ENCODE measurements at regions not wholly inside any gene's neighbourhood (a gene's known extent, or its start where the extent isn't known, plus 50 kb on each side); places are given as distances from the start of the nearest gene placed in this dataset.

- H3K9me3 ChIP-seq (replicated peaks; ENCODE audit: control insufficient read depth, insufficient read depth, low read depth, low read length), result no peaks in the 10 kb centered on the region
- 0% methylated on average over 9 of the region's 10 CpGs for WGBS (ENCODE audit: insufficient coverage, low coverage, missing lambda C conversion rate)
- peak overlapping the region; percentile 71 for H2AFZ ChIP-seq (ENCODE audit: low read depth, low read length)
- FAIRE-seq (peak; percentile 87), DNase-seq (ENCODE audit: extremely low read depth in 1 of 4, low spot score in 3 of 4) (peak in 2 of 4 experiments; percentile 10 to 84), ATAC-seq (peak; percentile 67)
- ChIA-PET POLR2A (interaction anchor here (1.0 kb wide), 1 partner anchor 11 kb away, joined by 3 read pairs; no protein-coding TSS in a partner anchor), CTCF (ENCODE audit: low intra/inter-chr PET ratio) (no interaction called here)
- peak overlapping the region; percentile 44 for H3K4me3 ChIP-seq
- in situ Hi-C loops (cut with MboI) (no loop called here), intact Hi-C loops (cut with micrococcal nuclease) (loop anchor here (1.0 to 10.0 kb wide), 2 partner anchors 30 to 107 kb away; no protein-coding TSS in a partner anchor)
- H4K20me1 ChIP-seq (replicated peaks; ENCODE audit: control insufficient read depth, insufficient read depth, low read length), result no peaks in the 10 kb centered on the region
- H3K4me1 ChIP-seq (replicated peaks in 1 of 2; ENCODE audit: control insufficient read depth in 2 of 2, insufficient read depth in 2 of 2, low read length in 2 of 2), result peaks cover 0 to 7% of the 10 kb centered on the region in 2 experiments; a peak in 2 of 5 replicates
- no TSS peak for BruUV-seq (replicated peaks)
- H3K79me2 ChIP-seq (ENCODE audit: control insufficient read depth, insufficient read depth, low read length), result peaks cover 44% of the 10 kb centered on the region
- H3K27me3 ChIP-seq (ENCODE audit: control insufficient read depth in 2 of 2, insufficient read depth in 2 of 2, low read length in 2 of 2), result no peaks in the 10 kb centered on the region
- peak overlapping the region; percentile 70 for H3K4me2 ChIP-seq (ENCODE audit: insufficient read depth, low read length)
- H3K9ac ChIP-seq (ENCODE audit: insufficient read depth in 1 of 2, low read depth in 2 of 2, low read length in 2 of 2), result peak overlapping the region in 1 of 2 experiments; percentile 69; a peak in 2 of 4 replicates
- H3K9me1 ChIP-seq (ENCODE audit: control insufficient read depth, insufficient read depth, low read length), result no peaks in the 10 kb centered on the region
- peak overlapping the region; percentile 74 for H3K27ac ChIP-seq (ENCODE audit: extremely low read depth, low read depth, low read length)
- H3K36me3 ChIP-seq (ENCODE audit: control insufficient read depth, insufficient read depth, low read length), result no peaks in the 10 kb centered on the region
- TF ChIP-seq ZNF766 (CRISPR knock-in tag; conservative IDR thresholded peaks at IDR 0.05), result peak; percentile 75
- TF ChIP-seq EGR1 (conservative IDR thresholded peaks at IDR 0.05), result peak; percentile 33; the same call in 1 of the 2 replicates
- TF ChIP-seq, protein P1, sequence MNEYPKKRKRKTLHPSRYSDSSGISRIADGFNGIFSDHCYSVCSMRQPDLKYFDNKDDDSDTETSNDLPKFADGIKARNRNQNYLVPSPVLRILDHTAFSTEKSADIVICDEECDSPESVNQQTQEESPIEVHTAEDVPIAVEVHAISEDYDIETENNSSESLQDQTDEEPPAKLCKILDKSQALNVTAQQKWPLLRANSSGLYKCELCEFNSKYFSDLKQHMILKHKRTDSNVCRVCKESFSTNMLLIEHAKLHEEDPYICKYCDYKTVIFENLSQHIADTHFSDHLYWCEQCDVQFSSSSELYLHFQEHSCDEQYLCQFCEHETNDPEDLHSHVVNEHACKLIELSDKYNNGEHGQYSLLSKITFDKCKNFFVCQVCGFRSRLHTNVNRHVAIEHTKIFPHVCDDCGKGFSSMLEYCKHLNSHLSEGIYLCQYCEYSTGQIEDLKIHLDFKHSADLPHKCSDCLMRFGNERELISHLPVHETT (CRISPR knock-in tag; conservative IDR thresholded peaks at IDR 0.05 in 1 of 2, IDR thresholded peaks at IDR 0.05 in 1 of 2), result 0 out of 4 replicates have a peak, but pooled peaks of 1 of the 2 experiments have one; percentile 42
- TF ChIP-seq ETV5 (CRISPR knock-in tag; IDR thresholded peaks at IDR 0.05; ENCODE audit: low read depth), result no peak
- no peak for TF ChIP-seq HINFP (tag; conservative IDR thresholded peaks at IDR 0.05; ENCODE audit: low read depth)
- TF ChIP-seq CXXC5 (CRISPR knock-in tag; IDR thresholded peaks at IDR 0.05), result peak; percentile 33; the same call in 1 of the 2 replicates
- TF ChIP-seq SMAD3 (CRISPR knock-in tag; conservative IDR thresholded peaks at IDR 0.05), result no peak
- no peak for TF ChIP-seq ZNF696 (CRISPR knock-in tag; conservative IDR thresholded peaks at IDR 0.05)
- TF ChIP-seq XRCC5 (IDR thresholded peaks at IDR 0.05; ENCODE audit: low read depth, low read length), result no peak
- no peak; the same call in 1 of the 2 replicates for TF ChIP-seq ADNP (tag; IDR thresholded peaks at IDR 0.05)
- TF ChIP-seq DPF2 (IDR thresholded peaks at IDR 0.05), result 0 out of 2 replicates have a peak, but pooled peaks have one; percentile 6
- no peak for TF ChIP-seq NBN (IDR thresholded peaks at IDR 0.05; ENCODE audit: low read depth)
- TF ChIP-seq RBM25 (IDR thresholded peaks at IDR 0.05; ENCODE audit: low read depth, low read length, severe bottlenecking), result peak; percentile 40
- no peak for TF ChIP-seq C11orf30 (IDR thresholded peaks at IDR 0.05; ENCODE audit: low read depth)
- TF ChIP-seq RFX1 (IDR thresholded peaks at IDR 0.05), result no peak
- TF ChIP-seq PPARD (CRISPR knock-in tag; IDR thresholded peaks at IDR 0.05), result no peak
- TF ChIP-seq, protein P2, sequence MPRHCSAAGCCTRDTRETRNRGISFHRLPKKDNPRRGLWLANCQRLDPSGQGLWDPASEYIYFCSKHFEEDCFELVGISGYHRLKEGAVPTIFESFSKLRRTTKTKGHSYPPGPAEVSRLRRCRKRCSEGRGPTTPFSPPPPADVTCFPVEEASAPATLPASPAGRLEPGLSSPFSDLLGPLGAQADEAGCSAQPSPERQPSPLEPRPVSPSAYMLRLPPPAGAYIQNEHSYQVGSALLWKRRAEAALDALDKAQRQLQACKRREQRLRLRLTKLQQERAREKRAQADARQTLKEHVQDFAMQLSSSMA (CRISPR knock-in tag; IDR thresholded peaks at IDR 0.05), result no peak
- TF ChIP-seq SUPT5H (IDR thresholded peaks at IDR 0.05), result peak; percentile 70
- TF ChIP-seq MNT (conservative IDR thresholded peaks at IDR 0.05), result peak; percentile 48 to 70; a peak in 3 of 4 replicates
These were observed 144.4 kb downstream of the GLUD2 start for GRCh38 chrX:121191779-121192178.

Measured in K562 (cell line).